Breast epithelium (tissue), 3 donors: ENCODE measurements at regions not wholly inside any gene's neighbourhood (a gene's known extent, or its start where the extent isn't known, plus 50 kb on each side); places are given as distances from the start of the nearest gene placed in this dataset.

ENCODE experiments used
- POLR2AphosphoS5 ChIP-seq, 3 donors: sonication (generic); formaldehyde crosslinking; IDR thresholded peaks; one replicate each; pipeline ENCODE4 v1.6.1; 2017; ENCODE audit warnings: antibody characterized with exemption in 3 of 3
- TF ChIP-seq, protein P1 (sequence below), 3 donors: fragments of 450-650 bp; IDR thresholded peaks; one replicate each; pipeline ENCODE4 v1.5.1; 2016 to 2017; ENCODE audit warnings: antibody characterized with exemption in 3 of 3, mild to moderate bottlenecking in 3 of 3, moderate library complexity in 3 of 3

DNA sequence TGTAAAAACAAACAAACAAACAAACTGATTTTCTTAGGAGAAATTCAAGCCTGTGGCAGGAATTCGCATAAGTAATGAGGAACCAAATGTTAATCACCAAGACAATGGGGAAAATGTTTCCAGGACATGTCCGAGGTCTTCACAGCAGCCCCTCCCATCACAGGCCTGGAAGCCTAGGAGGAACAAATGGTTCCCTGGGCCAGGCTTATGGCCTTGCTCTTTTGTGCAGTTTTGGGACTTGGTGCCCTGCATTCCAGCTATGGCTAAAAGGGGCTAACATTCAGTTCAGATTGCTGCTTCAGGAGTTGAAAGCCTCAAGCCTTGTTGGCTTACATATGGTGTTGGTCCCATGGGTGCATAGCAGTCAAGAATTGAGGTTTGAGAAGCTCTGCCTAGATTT is 1372.7 kb upstream of the CITED2 start:
- no peak for TF ChIP-seq POLR2AphosphoS5 (IDR thresholded peaks at IDR 0.05)
- TF ChIP-seq, protein P1, sequence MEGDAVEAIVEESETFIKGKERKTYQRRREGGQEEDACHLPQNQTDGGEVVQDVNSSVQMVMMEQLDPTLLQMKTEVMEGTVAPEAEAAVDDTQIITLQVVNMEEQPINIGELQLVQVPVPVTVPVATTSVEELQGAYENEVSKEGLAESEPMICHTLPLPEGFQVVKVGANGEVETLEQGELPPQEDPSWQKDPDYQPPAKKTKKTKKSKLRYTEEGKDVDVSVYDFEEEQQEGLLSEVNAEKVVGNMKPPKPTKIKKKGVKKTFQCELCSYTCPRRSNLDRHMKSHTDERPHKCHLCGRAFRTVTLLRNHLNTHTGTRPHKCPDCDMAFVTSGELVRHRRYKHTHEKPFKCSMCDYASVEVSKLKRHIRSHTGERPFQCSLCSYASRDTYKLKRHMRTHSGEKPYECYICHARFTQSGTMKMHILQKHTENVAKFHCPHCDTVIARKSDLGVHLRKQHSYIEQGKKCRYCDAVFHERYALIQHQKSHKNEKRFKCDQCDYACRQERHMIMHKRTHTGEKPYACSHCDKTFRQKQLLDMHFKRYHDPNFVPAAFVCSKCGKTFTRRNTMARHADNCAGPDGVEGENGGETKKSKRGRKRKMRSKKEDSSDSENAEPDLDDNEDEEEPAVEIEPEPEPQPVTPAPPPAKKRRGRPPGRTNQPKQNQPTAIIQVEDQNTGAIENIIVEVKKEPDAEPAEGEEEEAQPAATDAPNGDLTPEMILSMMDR (IDR thresholded peaks at IDR 0.05) = no peak
